Adrenal gland (tissue), 5 donors: ENCODE measurements at regions not wholly inside any gene's neighbourhood (a gene's known extent, or its start where the extent isn't known, plus 50 kb on each side); places are given as distances from the start of the nearest gene placed in this dataset.

ENCODE experiments used
- POLR2A ChIP-seq, 2 donors: fragments of 450-650 bp; IDR thresholded peaks; one replicate each; pipeline ENCODE4 v1.6.1; 2017; ENCODE audit warnings: antibody characterized with exemption in 2 of 2, mild to moderate bottlenecking in 2 of 2, moderate library complexity in 1 of 2
- TF ChIP-seq, protein P1 (sequence below), 6 experiments: fragments of 450-650 bp in 4 of 6; fragments of 200-600 bp in 2 of 6; sonication (generic) in 1 of 6; IDR thresholded peaks; 1 replicate in 5 of 6; 2 replicates in 1 of 6; pipeline versions ENCODE4 v1.5.1 to v1.8.0; 2016 to 2021; ENCODE audit warnings: antibody characterized with exemption in 6 of 6, mild to moderate bottlenecking in 2 of 6, moderate library complexity in 1 of 6
- donor health status: DM: no; HTN: no; CAD: no.

DNA sequence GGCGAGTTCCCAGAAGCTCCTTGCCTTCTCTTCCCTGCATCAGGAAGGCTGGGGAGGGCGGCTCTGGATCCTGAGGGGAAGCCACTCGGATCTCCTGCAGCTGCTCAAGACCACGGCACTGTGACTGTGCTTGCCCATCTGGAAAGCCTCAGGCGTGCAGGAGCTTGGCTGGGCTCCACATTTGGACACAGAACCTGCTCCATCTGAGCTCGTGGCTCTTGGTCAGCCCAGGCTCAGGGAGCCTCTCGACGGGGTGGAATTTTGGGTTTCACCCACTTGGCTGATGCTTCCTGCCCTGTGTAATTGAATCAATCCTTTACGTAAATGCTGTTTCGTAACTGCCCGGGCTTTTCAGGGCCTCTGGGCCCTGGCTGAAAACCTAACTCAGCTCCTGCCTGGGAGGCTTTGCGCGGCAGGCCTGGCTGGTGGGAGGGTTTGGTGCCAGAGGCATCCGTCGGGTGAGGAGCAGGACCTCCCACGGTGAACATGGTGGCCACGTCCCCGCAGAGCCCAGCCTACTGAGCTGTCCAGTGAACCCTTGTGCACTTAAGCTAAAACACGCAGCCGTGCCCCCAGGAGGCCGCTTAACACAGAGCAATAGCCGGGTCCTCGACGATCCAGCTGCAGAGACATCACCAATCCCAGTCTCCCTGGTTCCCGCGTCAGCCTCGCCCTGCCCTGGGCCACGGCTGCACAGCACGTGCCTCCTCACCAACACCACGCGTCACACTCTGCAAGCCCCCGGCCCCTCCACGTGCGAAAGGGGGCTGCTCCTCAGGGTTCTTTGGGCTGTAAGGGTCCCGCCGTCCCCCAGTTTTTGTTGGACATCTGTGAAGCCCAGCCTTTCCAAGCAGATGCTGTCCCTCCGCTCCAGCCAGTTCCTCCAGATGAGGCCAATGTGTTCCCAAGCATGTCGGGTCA, 241.0 kb downstream of the DLL1 start:
- TF ChIP-seq, protein P1, sequence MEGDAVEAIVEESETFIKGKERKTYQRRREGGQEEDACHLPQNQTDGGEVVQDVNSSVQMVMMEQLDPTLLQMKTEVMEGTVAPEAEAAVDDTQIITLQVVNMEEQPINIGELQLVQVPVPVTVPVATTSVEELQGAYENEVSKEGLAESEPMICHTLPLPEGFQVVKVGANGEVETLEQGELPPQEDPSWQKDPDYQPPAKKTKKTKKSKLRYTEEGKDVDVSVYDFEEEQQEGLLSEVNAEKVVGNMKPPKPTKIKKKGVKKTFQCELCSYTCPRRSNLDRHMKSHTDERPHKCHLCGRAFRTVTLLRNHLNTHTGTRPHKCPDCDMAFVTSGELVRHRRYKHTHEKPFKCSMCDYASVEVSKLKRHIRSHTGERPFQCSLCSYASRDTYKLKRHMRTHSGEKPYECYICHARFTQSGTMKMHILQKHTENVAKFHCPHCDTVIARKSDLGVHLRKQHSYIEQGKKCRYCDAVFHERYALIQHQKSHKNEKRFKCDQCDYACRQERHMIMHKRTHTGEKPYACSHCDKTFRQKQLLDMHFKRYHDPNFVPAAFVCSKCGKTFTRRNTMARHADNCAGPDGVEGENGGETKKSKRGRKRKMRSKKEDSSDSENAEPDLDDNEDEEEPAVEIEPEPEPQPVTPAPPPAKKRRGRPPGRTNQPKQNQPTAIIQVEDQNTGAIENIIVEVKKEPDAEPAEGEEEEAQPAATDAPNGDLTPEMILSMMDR (IDR thresholded peaks at IDR 0.05), result no peak
- no peak for TF ChIP-seq POLR2A (IDR thresholded peaks at IDR 0.05)
